ENCODE measurements at regions not wholly inside any gene's neighbourhood (a gene's known extent, or its start where the extent isn't known, plus 50 kb on each side); places are given as distances from the start of the nearest gene placed in this dataset.

DNA sequence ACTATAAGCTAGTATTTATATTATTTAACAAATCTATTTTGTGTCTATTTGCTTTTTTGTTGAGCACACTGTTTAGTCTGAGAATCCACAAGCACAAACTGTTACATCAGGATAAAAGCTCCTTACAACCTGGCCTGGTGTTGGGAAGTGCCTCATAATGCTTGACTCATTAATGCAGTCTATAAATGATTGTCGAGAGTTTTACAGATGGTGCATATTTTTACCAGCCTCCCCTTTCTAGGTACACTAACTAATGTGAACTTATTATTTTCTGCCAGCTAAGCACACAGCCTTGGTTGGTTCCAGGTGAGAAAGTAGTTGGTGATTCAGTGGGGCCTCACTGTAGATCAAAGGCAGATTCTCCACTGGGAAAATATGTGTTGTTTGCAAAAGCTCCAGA is 151.0 kb upstream of the ADAMTS16 start:
- CTCF ChIA-PET, result no interaction called here
- H3K4me3 ChIP-seq (ENCODE audit: low read depth, low read length), result no peak overlapping the region
- POLR2A ChIA-PET, result no interaction called here
- no peak for DNase-seq (ENCODE audit: low read depth, low spot score)
- TF ChIP-seq CTCF (IDR thresholded peaks at IDR 0.05; ENCODE audit: insufficient read depth, low read length, missing control alignments), result no peak

DNA sequence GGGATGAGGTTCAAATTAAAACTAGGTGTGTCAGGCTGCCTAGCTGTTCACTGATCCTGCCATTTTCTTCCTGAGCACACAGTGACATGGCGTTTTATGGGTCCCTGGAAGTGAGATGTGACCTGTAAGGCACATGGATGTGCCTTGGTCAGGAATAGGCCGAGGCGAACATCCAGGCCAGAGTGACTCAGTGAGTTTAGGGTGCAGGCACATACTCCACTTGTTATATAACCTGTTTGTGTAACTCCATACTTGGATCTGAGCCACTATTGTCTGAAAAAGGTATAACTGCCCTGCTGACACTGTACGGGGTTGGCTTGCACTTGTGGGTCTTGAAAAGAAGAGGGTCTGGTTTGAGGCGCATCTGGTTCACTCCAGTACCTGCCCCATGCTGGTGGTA is 150.1 kb upstream of the ADAMTS16 start:
- ChIA-PET POLR2A (no interaction called here), CTCF (no interaction called here)
- H3K4me3 ChIP-seq (ENCODE audit: low read depth, low read length), result no peak overlapping the region
- no peak for DNase-seq (ENCODE audit: low read depth, low spot score)
- TF ChIP-seq CTCF (IDR thresholded peaks at IDR 0.05; ENCODE audit: insufficient read depth, low read length, missing control alignments), result no peak

- TF ChIP-seq CTCF (IDR thresholded peaks at IDR 0.05; ENCODE audit: insufficient read depth, low read length, missing control alignments), result no peak
- DNase-seq (ENCODE audit: low read depth, low spot score), result no peak
- ChIA-PET CTCF (no interaction called here), POLR2A (no interaction called here)
- no peak overlapping the region for H3K4me3 ChIP-seq (ENCODE audit: low read depth, low read length)
Observed at GRCh38 chr5:4990462-4990861, 149.7 kb upstream of the ADAMTS16 start.

DNA sequence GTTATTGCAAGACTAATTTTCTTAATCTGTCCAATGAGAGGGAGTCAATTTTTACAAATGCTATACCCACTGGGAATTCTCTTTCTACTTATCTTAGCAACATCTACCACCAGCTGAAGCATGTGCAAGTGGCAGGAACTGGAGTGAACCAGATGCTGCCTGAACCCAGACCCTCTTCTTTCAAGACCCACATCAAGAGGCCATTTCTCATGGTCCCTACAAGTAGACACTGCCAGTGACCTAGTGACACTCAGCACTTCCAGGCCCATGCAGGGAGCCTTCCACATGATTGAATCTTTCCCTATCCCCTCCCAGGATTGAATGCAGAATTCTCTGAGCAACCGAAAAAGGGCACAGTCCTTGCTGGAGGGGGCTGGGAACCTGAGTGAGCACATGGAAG is 148.2 kb upstream of the ADAMTS16 start:
- no peak for DNase-seq (ENCODE audit: low read depth, low spot score)

DNA sequence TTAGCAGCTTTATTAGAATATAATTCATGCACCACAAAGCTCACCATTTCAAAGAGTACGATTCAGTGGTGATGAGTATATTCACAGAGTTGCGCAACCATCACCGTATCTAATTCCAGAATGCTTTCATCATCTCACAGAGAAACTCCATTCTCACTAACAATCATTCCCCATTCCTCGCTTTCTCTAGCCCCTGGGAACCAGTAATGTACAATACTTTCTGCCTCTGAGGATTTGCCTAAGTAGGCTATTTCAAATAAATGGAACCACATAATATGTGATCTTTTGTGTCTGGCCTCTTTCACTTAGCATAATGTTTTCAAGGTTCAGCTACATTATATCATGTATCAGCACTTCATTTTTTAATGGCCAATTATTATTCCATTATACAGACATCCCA is 145.1 kb upstream of the ADAMTS16 start:
- ChIA-PET POLR2A (no interaction called here), CTCF (interaction anchor here (1.5 kb wide), 1 partner anchor 53 kb away, joined by 5 read pairs; no protein-coding TSS in a partner anchor)
- H3K4me3 ChIP-seq (ENCODE audit: low read depth, low read length), result no peak overlapping the region
- TF ChIP-seq CTCF (IDR thresholded peaks at IDR 0.05; ENCODE audit: insufficient read depth, low read length, missing control alignments), result no peak
- no peak for DNase-seq (ENCODE audit: low read depth, low spot score)

More for the DNA sequence above, 148.2 kb upstream of the ADAMTS16 start:
- ChIA-PET POLR2A (no interaction called here), CTCF (no interaction called here)
- no peak overlapping the region for H3K4me3 ChIP-seq (ENCODE audit: low read depth, low read length)
- TF ChIP-seq CTCF (IDR thresholded peaks at IDR 0.05; ENCODE audit: insufficient read depth, low read length, missing control alignments), result no peak

DNA sequence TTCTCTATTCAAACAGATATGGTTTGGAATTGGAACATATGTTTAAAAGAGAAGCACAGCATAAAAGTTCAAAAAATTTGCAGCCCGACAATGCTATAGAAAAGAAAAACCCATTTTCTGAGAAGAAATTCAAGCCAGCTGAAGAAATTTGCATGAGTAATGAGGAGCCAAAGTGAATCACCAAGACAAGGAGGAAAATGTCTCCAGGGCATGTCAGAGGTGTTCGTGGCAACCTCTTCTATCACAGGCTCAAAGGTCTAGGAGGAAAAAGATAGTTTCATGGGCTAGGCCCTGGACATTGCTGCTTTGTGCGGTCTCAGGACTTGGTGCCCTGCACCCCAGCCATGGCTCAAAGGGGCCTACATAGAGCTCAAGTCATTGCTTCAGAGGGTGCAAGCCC is 134.8 kb upstream of the ADAMTS16 start:
- no peak for DNase-seq (ENCODE audit: low read depth, low spot score)
- no peak overlapping the region for H3K4me3 ChIP-seq (ENCODE audit: low read depth, low read length)
- ChIA-PET CTCF (no interaction called here), POLR2A (no interaction called here)
- TF ChIP-seq CTCF (IDR thresholded peaks at IDR 0.05; ENCODE audit: insufficient read depth, low read length, missing control alignments), result no peak
